B cell (primary cell): ENCODE measurements at regions not wholly inside any gene's neighbourhood (a gene's known extent, or its start where the extent isn't known, plus 50 kb on each side); places are given as distances from the start of the nearest gene placed in this dataset.

Experiments
- ATAC-seq: fragments of 200-7000 bp; cut with Tn5 transposase; one replicate; pipeline ENCODE4 v1.10.0; 2021; ENCODE audit warnings: low read depth, mild to moderate bottlenecking, moderate number of reproducible peaks, moderate library complexity
- CTCF ChIA-PET: fragments of 350-600 bp; sonication (Branson Sonifier 250); formaldehyde crosslinking; loops from one replicate; lab custom pipeline; 2021; ENCODE audit warnings: antibody characterized with exemption, inconsistent platforms; lab: Charles Lee
- POLR2A ChIA-PET: fragments of 350-600 bp; sonication (Branson Sonifier 250); formaldehyde crosslinking; loops from one replicate; lab custom pipeline; 2021; ENCODE audit warnings: antibody characterized with exemption; lab: Charles Lee
- DNase-seq: peaks from one replicate; pipeline ENCODE4 v3.0.0; 2013
- H2AFZ ChIP-seq: 2 replicates; pipeline ENCODE4 v1.6.1; 2012; ENCODE audit warnings: mild to moderate bottlenecking, low read depth, low read length; ENCODE audit not compliant: insufficient read depth, poor library complexity, severe bottlenecking
- H3K27ac ChIP-seq, 2 donors: 1 replicate in 1 of 2; 2 replicates in 1 of 2; pipeline ENCODE4 v1.5.1; 2012 to 2013; ENCODE audit warnings: low read length in 2 of 2, mild to moderate bottlenecking in 2 of 2, moderate library complexity in 1 of 2
- H3K27me3 ChIP-seq, 4 experiments: fragments of 200-600 bp in 1 of 4; sonication (generic) in 1 of 4; replicated peaks in 1 of 4; 1 replicate in 2 of 4; 2 replicates in 2 of 4; pipeline versions ENCODE4 v1.6.1 to v1.7.0; 2013 to 2016; ENCODE audit warnings: low read length in 3 of 4, mild to moderate bottlenecking in 2 of 4, mixed read lengths in 1 of 4, moderate library complexity in 1 of 4; ENCODE audit not compliant: insufficient read depth in 4 of 4, control insufficient read depth in 3 of 4; ENCODE audit errors: control extremely low read depth in 1 of 4
- H3K36me3 ChIP-seq, 2 experiments: replicated peaks in 1 of 2; 1 replicate in 1 of 2; 2 replicates in 1 of 2; pipeline versions ENCODE4 v1.6.1 to v1.7.1; 2013; ENCODE audit warnings: low read length in 1 of 2; ENCODE audit not compliant: insufficient read depth in 2 of 2, control insufficient read depth in 1 of 2; ENCODE audit errors: control extremely low read depth in 1 of 2, extremely low read depth in 1 of 2
- H3K4me1 ChIP-seq, 2 donors: fragments of 200-600 bp in 1 of 2; sonication (generic) in 1 of 2; 1 replicate in 1 of 2; 2 replicates in 1 of 2; pipeline versions ENCODE4 v1.5.1 to v1.6.1; 2013 to 2017; ENCODE audit warnings: low read length in 2 of 2; ENCODE audit not compliant: control insufficient read depth in 2 of 2, insufficient read depth in 2 of 2
- H3K4me2 ChIP-seq: replicated peaks from 2 replicates; pipeline ENCODE3; 2012; ENCODE audit warnings: mild to moderate bottlenecking, low read depth, low read length; ENCODE audit not compliant: poor library complexity, severe bottlenecking
- H3K4me3 ChIP-seq, 5 experiments: fragments of 200-600 bp in 1 of 5; sonication (generic) in 1 of 5; 1 replicate in 3 of 5; 2 replicates in 2 of 5; pipeline versions ENCODE4 v1.5.1 to v1.7.0; 2011 to 2016; ENCODE audit warnings: low read length in 4 of 5, mild to moderate bottlenecking in 4 of 5, low read depth in 2 of 5, control low read depth in 1 of 5, moderate library complexity in 1 of 5; ENCODE audit not compliant: insufficient read depth in 1 of 5; ENCODE audit errors: control extremely low read depth in 1 of 5, extremely low read depth in 1 of 5
- H3K79me2 ChIP-seq: fragments of 200-600 bp; sonication (generic); one replicate; pipeline ENCODE4 v1.6.0; 2016; ENCODE audit warnings: low read length; ENCODE audit not compliant: control insufficient read depth, insufficient read depth
- H3K9ac ChIP-seq: fragments of 200-600 bp; sonication (generic); 2 replicates; pipeline ENCODE4 v1.6.1; 2017; ENCODE audit warnings: mild to moderate bottlenecking, low read length, moderate library complexity
- H3K9me3 ChIP-seq, 3 donors: one replicate each; pipeline versions ENCODE4 v1.6.1 to v1.7.1; 2013; ENCODE audit warnings: low read length in 2 of 3; ENCODE audit not compliant: control insufficient read depth in 2 of 3, insufficient read depth in 1 of 3; ENCODE audit errors: control extremely low read depth in 1 of 3
- H4K20me1 ChIP-seq: 2 replicates; pipeline ENCODE4 v1.6.0; 2012; ENCODE audit warnings: mild to moderate bottlenecking, low read length; ENCODE audit not compliant: insufficient read depth, control insufficient read depth, poor library complexity, severe bottlenecking
- H3K27ac Mint-ChIP-seq: one replicate; pipeline ENCODE4 v1.8.0; 2021; ENCODE audit warnings: mixed read lengths
- H3K27me3 Mint-ChIP-seq: one replicate; pipeline ENCODE4 v1.8.0; 2021; ENCODE audit warnings: mixed read lengths
- H3K4me1 Mint-ChIP-seq: one replicate; pipeline ENCODE4 v1.8.0; 2021; ENCODE audit warnings: mixed read lengths
- H3K4me3 Mint-ChIP-seq: one replicate; pipeline ENCODE4 v1.8.0; 2021; ENCODE audit warnings: mixed read lengths
- H3K9me3 Mint-ChIP-seq: one replicate; pipeline ENCODE4 v1.8.0; 2022; ENCODE audit warnings: mixed read lengths; ENCODE audit not compliant: insufficient read depth
- EZH2 ChIP-seq: IDR thresholded peaks from 2 replicates; pipeline ENCODE4 v1.6.1; 2012; ENCODE audit warnings: borderline replicate concordance, low read depth, mild to moderate bottlenecking, moderate library complexity, low read length; ENCODE audit not compliant: insufficient read depth, poor library complexity, severe bottlenecking
- WGBS: methylation state at CpG from one replicate; pipeline ENCODE4 v1.1.5; 2013; ENCODE audit warnings: missing lambda C conversion rate; ENCODE audit not compliant: insufficient coverage; 5-methylcytosine and 5-hydroxymethylcytosine counted together
- intact Hi-C: fragments of 100-400 bp; cut with micrococcal nuclease; formaldehyde crosslinking; loops from one replicate; pipeline ENCODE4 v1.10.0; 2022
- TF ChIP-seq, protein P1 (sequence below): fragments of 200-600 bp; IDR thresholded peaks from one replicate; pipeline ENCODE4 v1.8.0; 2022; ENCODE audit warnings: antibody characterized with exemption, mild to moderate bottlenecking

DNA sequence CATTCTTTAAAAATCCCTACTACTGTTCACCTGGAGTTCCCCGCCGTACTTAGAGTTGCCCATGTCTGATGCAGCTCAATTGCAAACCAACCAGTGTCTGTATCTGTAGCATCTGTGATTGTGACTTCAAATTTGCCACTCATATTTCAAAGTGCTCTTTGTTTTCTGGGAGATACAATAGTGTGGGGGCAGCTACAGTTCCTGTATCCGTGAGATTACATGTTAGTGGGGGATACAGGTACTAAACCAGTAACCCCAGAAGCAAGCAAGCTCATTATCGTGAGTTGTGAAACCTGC is 140.9 kb downstream of the ANKRD60 start:
- no peak for ATAC-seq
- Mint-ChIP-seq H3K9me3 (no peaks in the 10 kb centered on the region), H3K27me3 (peaks cover 29% of the 10 kb centered on the region), H3K4me3 (no peak overlapping the region), H3K27ac (no peak overlapping the region), H3K4me1 (no peaks in the 10 kb centered on the region)
- ChIA-PET POLR2A (no interaction called here), CTCF (interaction anchor here (0.7 to 2.7 kb wide), 11 partner anchors 9 to 493 kb away, joined by 3 to 26 read pairs (median 4); no protein-coding TSS in a partner anchor)
- 56% methylated on average over 2 of the region's 4 CpGs for WGBS
- Histone ChIP-seq H3K27me3 (no peaks in the 10 kb centered on the region), H3K4me1 (no peaks in the 10 kb centered on the region), H3K9me3 (peaks cover 0 to 8% (median 0%) of the 10 kb centered on the region in 3 donors), H3K4me2 (no peak overlapping the region), H3K36me3 (no peaks in the 10 kb centered on the region), H3K9ac (no peak overlapping the region), H2AFZ (no peak overlapping the region), H3K27ac (no peak overlapping the region), H3K4me3 (no peak overlapping the region), H4K20me1 (no peaks in the 10 kb centered on the region), H3K79me2 (no peaks in the 10 kb centered on the region)
- TF ChIP-seq, protein P1, sequence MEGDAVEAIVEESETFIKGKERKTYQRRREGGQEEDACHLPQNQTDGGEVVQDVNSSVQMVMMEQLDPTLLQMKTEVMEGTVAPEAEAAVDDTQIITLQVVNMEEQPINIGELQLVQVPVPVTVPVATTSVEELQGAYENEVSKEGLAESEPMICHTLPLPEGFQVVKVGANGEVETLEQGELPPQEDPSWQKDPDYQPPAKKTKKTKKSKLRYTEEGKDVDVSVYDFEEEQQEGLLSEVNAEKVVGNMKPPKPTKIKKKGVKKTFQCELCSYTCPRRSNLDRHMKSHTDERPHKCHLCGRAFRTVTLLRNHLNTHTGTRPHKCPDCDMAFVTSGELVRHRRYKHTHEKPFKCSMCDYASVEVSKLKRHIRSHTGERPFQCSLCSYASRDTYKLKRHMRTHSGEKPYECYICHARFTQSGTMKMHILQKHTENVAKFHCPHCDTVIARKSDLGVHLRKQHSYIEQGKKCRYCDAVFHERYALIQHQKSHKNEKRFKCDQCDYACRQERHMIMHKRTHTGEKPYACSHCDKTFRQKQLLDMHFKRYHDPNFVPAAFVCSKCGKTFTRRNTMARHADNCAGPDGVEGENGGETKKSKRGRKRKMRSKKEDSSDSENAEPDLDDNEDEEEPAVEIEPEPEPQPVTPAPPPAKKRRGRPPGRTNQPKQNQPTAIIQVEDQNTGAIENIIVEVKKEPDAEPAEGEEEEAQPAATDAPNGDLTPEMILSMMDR = no peak
- no peak for TF ChIP-seq EZH2
- no peak for DNase-seq
- intact Hi-C loops = no loop called here

GRCh38 chr20:58086763-58087561 is 141.5 kb downstream of the ANKRD60 start:
- no peaks in the 10 kb centered on the region for H3K27me3 ChIP-seq
- no peaks in the 10 kb centered on the region for H3K79me2 ChIP-seq
- H3K27ac Mint-ChIP-seq = no peak overlapping the region
- no peak overlapping the region for H3K4me3 ChIP-seq
- peaks cover 24% of the 10 kb centered on the region for H3K27me3 Mint-ChIP-seq
- no peak overlapping the region for H3K27ac ChIP-seq
- H3K9me3 ChIP-seq = peaks cover 0 to 8% (median 0%) of the 10 kb centered on the region in 3 donors
- intact Hi-C loops = no loop called here
- H3K4me1 Mint-ChIP-seq = no peaks in the 10 kb centered on the region
- ChIA-PET POLR2A (no interaction called here), CTCF (interaction anchor here (0.7 to 2.7 kb wide), 13 partner anchors 9 to 492 kb away, joined by 3 to 26 read pairs (median 4); partner anchors contain the start of gene ZBP1)
- DNase-seq = peak; percentile 15
- no peak overlapping the region for H3K4me2 ChIP-seq
- no peaks in the 10 kb centered on the region for H3K9me3 Mint-ChIP-seq
- no peaks in the 10 kb centered on the region for H3K4me1 ChIP-seq
- H3K4me3 Mint-ChIP-seq = no peak overlapping the region
- TF ChIP-seq, protein P1 = peak; percentile 53
- no peak for TF ChIP-seq EZH2
- H2AFZ ChIP-seq = no peak overlapping the region
- H3K9ac ChIP-seq = no peak overlapping the region
- WGBS = 79% methylated on average over 12 of the region's 13 CpGs
- ATAC-seq = no peak
- no peaks in the 10 kb centered on the region for H4K20me1 ChIP-seq
- H3K36me3 ChIP-seq = no peaks in the 10 kb centered on the region
